NB4 (cell line): ENCODE measurements at regions not wholly inside any gene's neighbourhood (a gene's known extent, or its start where the extent isn't known, plus 50 kb on each side); places are given as distances from the start of the nearest gene placed in this dataset.

ENCODE experiments used
- DNase-seq: peaks from one replicate; pipeline ENCODE4 v3.0.0; 2010; ENCODE audit warnings: low read depth
- H3K4me3 ChIP-seq: one replicate; pipeline ENCODE4 v1.5.1; 2011; ENCODE audit warnings: mild to moderate bottlenecking, low read depth, low read length, moderate library complexity
- CTCF ChIP-seq: IDR thresholded peaks from one replicate; pipeline ENCODE4 v1.5.1; 2012; ENCODE audit warnings: low read depth, low read length
- MAX ChIP-seq: IDR thresholded peaks from 2 replicates; pipeline ENCODE4 v1.6.1; 2011; ENCODE audit warnings: low read depth, low read length
- MYC ChIP-seq: IDR thresholded peaks from 2 replicates; pipeline ENCODE4 v1.6.1; 2011; ENCODE audit warnings: low read depth, low read length
- POLR2A ChIP-seq: IDR thresholded peaks from 2 replicates; pipeline ENCODE4 v1.6.1; 2011; ENCODE audit warnings: mild to moderate bottlenecking; ENCODE audit not compliant: insufficient read length; ENCODE audit errors: extremely low read depth

- DNase-seq = no peak
- TF ChIP-seq CTCF (no peak), MYC (no peak), POLR2A (no peak), MAX (no peak)
- no peak overlapping the region for H3K4me3 ChIP-seq
These were observed 474.8 kb downstream of the KCNJ2 start for GRCh38 chr17:70644096-70644495.

- DNase-seq = no peak
- no peak overlapping the region for H3K4me3 ChIP-seq
- TF ChIP-seq CTCF (no peak), MAX (no peak), POLR2A (no peak)
These were observed 477.3 kb downstream of the KCNJ2 start for GRCh38 chr17:70646673-70647072.

- TF ChIP-seq MYC = no peak
- no peak for TF ChIP-seq MAX
- no peak for TF ChIP-seq CTCF
- TF ChIP-seq POLR2A = no peak
- no peak for DNase-seq
- H3K4me3 ChIP-seq = no peak overlapping the region
These were observed 478.8 kb downstream of the KCNJ2 start for GRCh38 chr17:70648166-70648565.

- no peak for DNase-seq
- no peak overlapping the region for H3K4me3 ChIP-seq
- no peak for TF ChIP-seq MAX
- TF ChIP-seq CTCF = no peak
- no peak for TF ChIP-seq MYC
- no peak for TF ChIP-seq POLR2A
These were observed 484.5 kb downstream of the KCNJ2 start for GRCh38 chr17:70653850-70654249.

DNA sequence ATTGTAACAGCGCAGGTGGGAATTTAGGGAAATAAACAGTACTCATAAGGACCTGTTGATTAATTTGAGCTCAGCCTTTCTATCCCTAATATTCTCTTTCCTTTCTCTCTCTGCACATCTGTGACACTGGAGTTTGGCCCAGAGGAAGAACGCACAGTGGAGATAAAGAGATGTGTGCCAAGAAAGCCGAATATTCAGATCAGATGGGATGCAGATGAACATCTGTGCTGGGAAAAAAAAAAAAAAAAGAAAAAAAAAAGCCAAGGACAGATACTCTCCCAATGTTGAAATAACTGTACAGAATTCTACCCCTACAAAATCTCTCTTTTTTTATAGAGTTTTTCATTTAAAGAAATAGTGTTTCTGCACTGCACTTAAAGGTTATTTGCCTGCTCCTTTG is 485.4 kb downstream of the KCNJ2 start:
- H3K4me3 ChIP-seq = no peak overlapping the region
- DNase-seq = no peak
- TF ChIP-seq MAX (no peak), MYC (no peak), CTCF (no peak), POLR2A (no peak)
